ENCODE measurements at regions not wholly inside any gene's neighbourhood (a gene's known extent, or its start where the extent isn't known, plus 50 kb on each side); places are given as distances from the start of the nearest gene placed in this dataset.
"Not testable (repeated sequence)": the region's sequence is repeated elsewhere in the genome, so short reads cannot be mapped to it uniquely, and the experiment has no call there.

DNA sequence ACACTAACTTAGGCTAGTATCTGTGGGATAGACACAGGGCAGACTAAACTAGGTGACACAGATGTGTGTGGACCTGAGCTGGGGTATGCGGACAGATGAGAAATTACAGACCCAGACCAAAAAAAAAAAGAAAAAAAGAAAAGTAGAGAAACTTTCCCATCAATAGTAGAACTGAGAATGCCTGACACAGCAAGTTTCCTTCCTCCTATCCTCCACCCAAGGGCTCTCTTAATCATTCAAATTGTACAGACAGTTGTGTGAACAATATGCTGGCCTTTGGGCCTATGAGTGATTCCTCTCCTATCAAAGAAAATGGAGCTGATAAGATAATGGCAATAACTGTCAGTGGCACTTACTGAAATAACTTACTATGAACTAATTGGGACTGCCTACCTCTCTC is 226.7 kb upstream of the PRDM1 start:
- TF ChIP-seq, protein P1, sequence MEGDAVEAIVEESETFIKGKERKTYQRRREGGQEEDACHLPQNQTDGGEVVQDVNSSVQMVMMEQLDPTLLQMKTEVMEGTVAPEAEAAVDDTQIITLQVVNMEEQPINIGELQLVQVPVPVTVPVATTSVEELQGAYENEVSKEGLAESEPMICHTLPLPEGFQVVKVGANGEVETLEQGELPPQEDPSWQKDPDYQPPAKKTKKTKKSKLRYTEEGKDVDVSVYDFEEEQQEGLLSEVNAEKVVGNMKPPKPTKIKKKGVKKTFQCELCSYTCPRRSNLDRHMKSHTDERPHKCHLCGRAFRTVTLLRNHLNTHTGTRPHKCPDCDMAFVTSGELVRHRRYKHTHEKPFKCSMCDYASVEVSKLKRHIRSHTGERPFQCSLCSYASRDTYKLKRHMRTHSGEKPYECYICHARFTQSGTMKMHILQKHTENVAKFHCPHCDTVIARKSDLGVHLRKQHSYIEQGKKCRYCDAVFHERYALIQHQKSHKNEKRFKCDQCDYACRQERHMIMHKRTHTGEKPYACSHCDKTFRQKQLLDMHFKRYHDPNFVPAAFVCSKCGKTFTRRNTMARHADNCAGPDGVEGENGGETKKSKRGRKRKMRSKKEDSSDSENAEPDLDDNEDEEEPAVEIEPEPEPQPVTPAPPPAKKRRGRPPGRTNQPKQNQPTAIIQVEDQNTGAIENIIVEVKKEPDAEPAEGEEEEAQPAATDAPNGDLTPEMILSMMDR (IDR thresholded peaks at IDR 0.05; ENCODE audit: extremely low read depth, missing control alignments), result no peak
- DNase-seq (ENCODE audit: low spot score), result no peak

DNA sequence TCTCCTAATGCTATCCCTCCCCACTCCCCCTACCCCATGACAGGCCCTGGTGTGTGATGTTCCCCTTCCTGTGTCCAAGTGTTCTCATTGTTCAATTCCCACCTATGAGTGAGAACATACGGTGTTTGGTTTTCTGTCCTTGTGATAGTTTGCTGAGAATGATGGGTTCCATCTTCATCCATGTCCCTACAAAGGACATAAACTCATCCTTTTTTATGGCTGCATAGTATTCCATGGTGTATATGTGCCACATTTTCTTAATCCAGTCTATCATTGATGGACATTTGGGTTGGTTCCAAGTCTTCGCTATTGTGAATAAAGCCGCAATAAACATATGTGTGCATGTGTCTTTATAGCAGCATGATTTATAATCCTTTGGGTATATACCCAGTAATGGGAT is 227.5 kb upstream of the PRDM1 start:
- not testable (repeated sequence) for DNase-seq (ENCODE audit: low spot score)

DNA sequence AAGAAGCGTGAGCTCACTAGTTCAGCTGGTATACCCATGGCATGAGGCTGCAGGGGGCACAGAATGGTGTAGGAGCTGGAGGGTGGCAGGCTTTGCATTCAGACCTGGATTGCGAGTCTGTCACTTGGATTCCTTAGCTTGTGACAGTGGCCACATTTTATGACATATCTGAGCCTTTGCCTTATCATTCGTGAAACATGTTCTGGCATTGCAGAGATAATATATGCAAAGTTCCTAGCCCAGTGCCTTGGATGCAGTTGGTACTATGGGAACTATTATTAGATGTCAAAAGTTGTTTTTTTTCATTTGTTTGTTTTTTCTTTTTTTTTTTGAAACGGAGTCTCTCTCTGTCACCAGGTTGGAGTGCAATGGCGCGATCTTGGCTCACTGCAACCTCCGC is 230.7 kb upstream of the PRDM1 start:
- TF ChIP-seq, protein P1 (IDR thresholded peaks at IDR 0.05; ENCODE audit: extremely low read depth, missing control alignments), result no peak
- DNase-seq (ENCODE audit: low spot score), result no peak

DNA sequence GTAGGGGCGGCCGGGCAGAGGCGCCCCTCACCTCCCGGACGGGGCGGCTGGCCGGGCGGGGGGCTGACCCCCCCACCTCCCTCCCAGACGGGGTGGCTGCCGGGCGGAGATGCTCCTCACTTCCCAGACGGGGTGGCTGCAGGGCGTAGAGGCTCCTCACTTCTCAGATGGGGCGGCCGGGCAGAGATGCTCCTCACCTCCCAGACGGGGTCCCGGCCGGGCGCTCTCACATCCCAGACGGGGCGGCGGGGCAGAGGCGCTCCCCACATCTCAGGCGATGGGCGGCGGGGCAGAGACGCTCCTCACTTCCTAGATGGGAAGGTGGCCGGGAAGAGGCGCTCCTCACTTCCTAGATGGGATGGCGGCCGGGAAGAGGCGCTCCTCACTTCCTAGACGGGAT is 232.2 kb upstream of the PRDM1 start:
- not testable (repeated sequence) for DNase-seq (ENCODE audit: low spot score)

DNA sequence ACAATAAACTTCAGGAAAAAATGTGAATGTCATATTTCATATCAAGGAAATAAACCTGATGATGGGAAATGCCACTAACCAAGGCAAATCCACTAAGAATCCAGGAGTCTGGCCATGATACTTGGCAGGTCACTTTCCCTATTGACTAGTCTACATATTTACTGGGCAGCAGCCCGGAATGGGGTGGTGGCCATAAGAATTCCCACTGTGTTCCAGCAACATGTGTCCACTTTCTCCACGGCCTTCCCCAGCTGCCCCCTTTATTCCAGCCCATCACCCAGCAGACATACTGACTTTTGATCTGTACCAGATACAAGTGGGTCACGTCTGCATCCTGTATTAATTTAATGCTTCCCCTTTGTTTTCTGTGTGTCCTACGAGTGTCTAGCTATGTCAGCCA is 234.5 kb upstream of the PRDM1 start:
- no peak for DNase-seq (ENCODE audit: low spot score)
- TF ChIP-seq, protein P1 (IDR thresholded peaks at IDR 0.05; ENCODE audit: extremely low read depth, missing control alignments), result no peak

DNA sequence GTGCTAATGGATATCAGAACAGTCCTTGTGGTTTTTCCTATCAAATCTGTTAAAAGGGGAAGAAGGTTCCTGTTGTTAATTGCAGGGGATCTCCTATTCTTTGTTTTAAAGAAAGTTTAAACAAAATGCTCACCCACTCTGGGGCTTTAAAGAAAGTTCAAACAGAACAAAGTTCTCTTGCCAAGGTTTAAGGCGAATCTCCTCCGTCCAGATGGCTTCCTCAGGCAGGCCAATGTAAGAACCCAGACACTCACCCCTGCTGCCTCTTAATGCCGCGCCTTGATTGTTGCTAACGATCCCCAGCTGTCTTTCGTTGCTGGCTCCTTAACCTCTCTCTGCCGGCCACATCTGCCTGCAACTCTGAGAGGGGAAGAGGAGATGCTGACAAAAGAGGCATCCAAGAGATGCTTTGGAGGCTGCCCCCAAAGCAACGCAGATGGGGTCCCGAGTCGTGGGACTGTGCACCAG is 235.0 kb upstream of the PRDM1 start:
- DNase-seq (ENCODE audit: low spot score), result no peak
- TF ChIP-seq, protein P1 (IDR thresholded peaks at IDR 0.05; ENCODE audit: extremely low read depth, missing control alignments), result no peak

DNA sequence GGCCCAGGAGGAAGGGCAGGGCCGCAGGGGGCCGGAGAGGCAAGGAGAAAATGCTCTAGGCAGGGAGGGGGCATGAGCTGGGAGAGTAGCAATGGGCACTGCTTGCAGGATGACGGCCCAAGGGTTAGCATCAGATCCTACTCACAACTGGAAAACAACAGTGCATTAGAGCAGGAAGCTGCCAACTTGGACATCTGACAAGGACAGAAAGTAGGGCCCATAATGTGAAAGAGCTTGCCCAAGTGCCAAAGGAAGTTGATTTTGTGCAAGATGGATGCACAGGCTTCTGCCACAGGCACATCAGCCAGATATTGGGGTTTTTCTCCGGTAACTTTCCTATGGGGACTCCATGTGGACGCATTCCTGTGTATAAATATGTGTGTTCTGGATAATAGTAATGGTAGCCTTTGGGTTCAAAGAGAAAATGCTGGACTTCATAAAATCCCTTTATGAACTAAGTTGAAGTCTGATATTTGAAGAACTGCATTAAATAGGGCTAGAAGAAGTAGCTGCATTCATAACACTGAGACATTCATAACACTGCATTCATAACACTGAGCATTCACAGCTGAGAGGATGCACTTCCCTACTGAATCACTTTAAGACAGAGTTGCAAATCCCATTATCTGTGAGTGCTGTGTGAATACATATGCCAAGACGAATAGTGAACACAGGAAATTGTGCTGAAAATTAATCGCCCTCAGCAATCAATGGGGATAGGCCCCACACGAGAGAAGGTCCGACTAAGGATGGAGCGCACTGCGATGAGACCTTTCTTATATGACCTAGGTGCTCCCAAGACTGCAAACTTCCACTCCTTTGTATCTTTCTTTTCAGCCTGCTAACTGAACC is 235.6 kb upstream of the PRDM1 start:
- DNase-seq (ENCODE audit: low spot score), result no peak

DNA sequence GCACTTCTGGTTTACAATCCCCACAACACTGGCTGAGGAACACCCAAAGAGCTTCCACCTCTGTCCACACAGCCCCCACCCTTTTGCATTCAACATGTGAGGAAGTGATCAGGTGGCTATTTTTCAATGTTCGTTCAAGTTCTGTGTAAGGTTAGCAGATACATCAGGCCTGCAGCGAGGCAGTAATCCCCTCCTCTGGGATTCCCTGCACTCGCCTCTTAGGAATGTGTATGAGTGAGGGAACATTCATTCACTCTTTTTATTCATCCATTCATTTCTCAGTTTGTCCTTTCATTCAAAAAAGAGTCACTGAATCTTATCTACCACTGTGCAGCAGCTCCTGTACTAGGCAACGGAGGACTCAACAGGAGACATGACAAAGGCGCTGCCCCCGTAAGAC is 236.4 kb upstream of the PRDM1 start:
- DNase-seq (ENCODE audit: low spot score), result no peak
- TF ChIP-seq, protein P1 (IDR thresholded peaks at IDR 0.05; ENCODE audit: extremely low read depth, missing control alignments), result no peak

More for the DNA sequence above, 235.6 kb upstream of the PRDM1 start:
- TF ChIP-seq, protein P1 (IDR thresholded peaks at IDR 0.05; ENCODE audit: extremely low read depth, missing control alignments), result no peak
